HEK293 (cell line): ENCODE measurements at regions not wholly inside any gene's neighbourhood (a gene's known extent, or its start where the extent isn't known, plus 50 kb on each side); places are given as distances from the start of the nearest gene placed in this dataset.

Source experiments
- CTCF ChIA-PET: fragments of 350-600 bp; formaldehyde crosslinking; extraction: SDS; loops from one replicate; lab custom pipeline; 2021; ENCODE audit warnings: antibody characterized with exemption; lab: Yijun Ruan, JAX
- POLR2A ChIA-PET: fragments of 300-600 bp; formaldehyde crosslinking; extraction: SDS; loops from one replicate; lab custom pipeline; 2020; ENCODE audit warnings: antibody characterized with exemption, inconsistent platforms; lab: Yijun Ruan, JAX
- H3K27ac ChIP-seq: fragments of 200-500 bp; sonication (Bioruptor generic); 2 replicates; pipeline ENCODE4 v1.5.1; 2014; ENCODE audit warnings: low read depth, low read length, control low read depth, inconsistent platforms; ENCODE audit errors: extremely low read depth
- H3K36me3 ChIP-seq, 2 experiments: fragments of 200-500 bp in 1 of 2; sonication (Bioruptor generic) in 1 of 2; 1 replicate in 1 of 2; 2 replicates in 1 of 2; pipeline ENCODE4 v1.5.1; 2014 to 2017; ENCODE audit warnings: inconsistent platforms in 2 of 2, low read length in 2 of 2; ENCODE audit not compliant: control insufficient read depth in 2 of 2, insufficient read depth in 1 of 2
- H3K4me1 ChIP-seq: fragments of 200-500 bp; sonication (Bioruptor generic); 2 replicates; pipeline ENCODE4 v1.5.1; 2014; ENCODE audit warnings: mild to moderate bottlenecking, low read length, inconsistent platforms; ENCODE audit not compliant: control insufficient read depth, insufficient read depth
- H3K4me3 ChIP-seq: 2 replicates; pipeline ENCODE4 v1.5.1; 2011; ENCODE audit warnings: low read depth, mild to moderate bottlenecking, control low read depth, low read length, moderate library complexity
- H3K9me3 ChIP-seq: fragments of 200-500 bp; sonication (Bioruptor generic); 2 replicates; pipeline ENCODE4 v1.5.1; 2014; ENCODE audit warnings: low read depth, low read length, inconsistent platforms; ENCODE audit not compliant: control insufficient read depth, insufficient read depth
- BCL11B ChIP-seq: fragments of 450-650 bp; formaldehyde crosslinking; IDR thresholded peaks from 2 replicates; pipeline ENCODE4 v1.5.1; 2016; ENCODE audit warnings: low read depth, missing biosample characterization, missing genetic modification characterization
- EGR2 ChIP-seq: fragments of 450-650 bp; formaldehyde crosslinking; IDR thresholded peaks from 2 replicates; pipeline ENCODE4 v1.5.1; 2016; ENCODE audit warnings: low read depth, missing biosample characterization, missing genetic modification characterization
- GLIS1 ChIP-seq: fragments of 450-650 bp; formaldehyde crosslinking; IDR thresholded peaks from 2 replicates; pipeline ENCODE4 v1.5.1; 2016; ENCODE audit warnings: missing biosample characterization, missing genetic modification characterization
- MZF1 ChIP-seq: fragments of 450-650 bp; formaldehyde crosslinking; IDR thresholded peaks from 2 replicates; pipeline ENCODE4 v1.5.1; 2017; ENCODE audit warnings: missing biosample characterization, missing genetic modification characterization, borderline replicate concordance
- OSR2 ChIP-seq: fragments of 450-650 bp; formaldehyde crosslinking; IDR thresholded peaks from 2 replicates; pipeline ENCODE4 v1.5.1; 2016; ENCODE audit warnings: missing biosample characterization, missing genetic modification characterization
- RBAK ChIP-seq: fragments of 450-650 bp; formaldehyde crosslinking; IDR thresholded peaks from 2 replicates; pipeline ENCODE4 v1.5.1; 2016; ENCODE audit warnings: missing biosample characterization, missing genetic modification characterization
- SP7 ChIP-seq: fragments of 450-650 bp; formaldehyde crosslinking; IDR thresholded peaks from 2 replicates; pipeline ENCODE4 v1.5.1; 2016; ENCODE audit warnings: missing biosample characterization, missing genetic modification characterization
- TRIM28 ChIP-seq: IDR thresholded peaks from 2 replicates; pipeline ENCODE4 v1.6.1; 2011; ENCODE audit warnings: low read length, control low read depth, borderline replicate concordance
- ZBTB17 ChIP-seq: fragments of 450-650 bp; formaldehyde crosslinking; IDR thresholded peaks from 2 replicates; pipeline ENCODE4 v1.5.1; 2016; ENCODE audit warnings: missing biosample characterization, missing genetic modification characterization
- ZBTB8A ChIP-seq: fragments of 450-650 bp; formaldehyde crosslinking; IDR thresholded peaks from 2 replicates; pipeline ENCODE4 v1.5.1; 2016; ENCODE audit warnings: missing biosample characterization, missing genetic modification characterization
- ZNF132 ChIP-seq: fragments of 450-650 bp; formaldehyde crosslinking; IDR thresholded peaks from 2 replicates; pipeline ENCODE4 v1.5.1; 2017; ENCODE audit warnings: missing biosample characterization, missing genetic modification characterization, borderline replicate concordance
- ZNF175 ChIP-seq: fragments of 450-650 bp; formaldehyde crosslinking; IDR thresholded peaks from 2 replicates; pipeline ENCODE4 v1.5.1; 2016; ENCODE audit warnings: missing biosample characterization, missing genetic modification characterization
- ZNF223 ChIP-seq: fragments of 450-650 bp; formaldehyde crosslinking; IDR thresholded peaks from 2 replicates; pipeline ENCODE4 v1.5.1; 2016; ENCODE audit warnings: missing biosample characterization, missing genetic modification characterization
- ZNF24 ChIP-seq: fragments of 450-650 bp; formaldehyde crosslinking; IDR thresholded peaks from 2 replicates; pipeline ENCODE4 v1.5.1; 2016; ENCODE audit warnings: missing biosample characterization, missing genetic modification characterization
- ZNF274 ChIP-seq, 2 experiments: fragments of 200-500 bp in 1 of 2; fragments of 450-650 bp in 1 of 2; sonication (Bioruptor generic) in 1 of 2; formaldehyde crosslinking in 1 of 2; IDR thresholded peaks; 2 replicates each; pipeline versions ENCODE4 v1.5.1 to v1.6.1; 2014 to 2016; ENCODE audit warnings: borderline replicate concordance in 1 of 2, inconsistent platforms in 1 of 2, low read length in 1 of 2, missing biosample characterization in 1 of 2, missing genetic modification characterization in 1 of 2
- ZNF292 ChIP-seq: fragments of 450-650 bp; formaldehyde crosslinking; IDR thresholded peaks from 2 replicates; pipeline ENCODE4 v1.5.1; 2016; ENCODE audit warnings: low read depth, missing biosample characterization, missing genetic modification characterization, borderline replicate concordance
- ZNF350 ChIP-seq: fragments of 450-650 bp; formaldehyde crosslinking; IDR thresholded peaks from 2 replicates; pipeline ENCODE4 v1.5.0; 2017; ENCODE audit warnings: missing biosample characterization, mild to moderate bottlenecking, missing genetic modification characterization
- ZNF394 ChIP-seq: fragments of 450-650 bp; formaldehyde crosslinking; IDR thresholded peaks from 2 replicates; pipeline ENCODE4 v1.5.1; 2016; ENCODE audit warnings: missing biosample characterization, missing genetic modification characterization, mild to moderate bottlenecking, moderate library complexity, borderline replicate concordance
- ZNF555 ChIP-seq: fragments of 450-650 bp; formaldehyde crosslinking; conservative IDR thresholded peaks from 2 replicates; pipeline ENCODE4 v1.5.1; 2017; ENCODE audit warnings: missing biosample characterization, mild to moderate bottlenecking, missing genetic modification characterization, inconsistent platforms
- ZNF768 ChIP-seq: fragments of 450-650 bp; formaldehyde crosslinking; IDR thresholded peaks from 2 replicates; pipeline ENCODE4 v1.5.1; 2018; ENCODE audit warnings: missing biosample characterization, mild to moderate bottlenecking, missing genetic modification characterization
- TF ChIP-seq, protein P1 (sequence below): fragments of 450-650 bp; formaldehyde crosslinking; IDR thresholded peaks from 2 replicates; pipeline ENCODE4 v1.5.1; 2017; ENCODE audit warnings: missing biosample characterization, missing genetic modification characterization

DNA sequence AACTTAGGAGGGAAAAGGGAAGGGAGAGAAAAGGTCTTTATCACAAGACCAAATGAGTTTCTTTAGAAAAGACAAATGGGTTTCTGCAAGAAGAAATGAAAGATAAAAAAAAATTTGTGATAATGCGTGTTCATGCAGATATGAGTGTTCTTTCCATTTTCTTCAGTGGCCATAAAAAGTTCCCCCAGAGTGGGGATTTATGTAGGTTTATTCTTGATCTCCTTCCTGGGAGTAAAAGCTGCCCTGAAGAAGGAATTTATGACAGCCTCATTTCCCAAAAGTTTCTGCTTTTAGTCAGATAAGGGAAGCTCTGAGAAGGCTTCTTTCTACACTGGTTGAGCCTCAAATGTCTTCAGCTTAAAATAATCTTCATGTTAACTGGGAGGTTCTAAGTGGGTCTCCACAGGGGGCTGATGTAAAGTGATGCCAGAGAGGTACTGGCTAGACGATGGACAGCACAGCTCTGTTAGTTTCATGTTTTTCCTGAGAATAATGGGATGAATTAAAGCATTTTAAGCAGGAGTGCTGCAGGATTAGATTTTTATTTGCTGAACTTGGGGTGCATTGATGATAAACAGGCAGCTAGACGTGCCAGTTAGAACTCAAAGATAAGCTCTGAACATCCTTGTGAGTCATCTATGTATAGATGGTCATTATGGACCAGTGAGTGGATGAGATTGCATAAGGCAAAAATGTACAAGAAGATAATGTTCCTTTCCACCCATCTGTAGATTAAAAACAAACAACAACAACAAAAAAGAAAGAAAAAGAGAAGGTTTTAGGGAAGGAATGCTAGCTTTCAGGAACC is 65.6 kb upstream of the EPCAM start:
- TF ChIP-seq EGR2 (tag by site-specific recombination), result no peak
- no peak for TF ChIP-seq ZNF175 (tag by site-specific recombination)
- peak; percentile 34; the same call in 1 of the 2 replicates for TF ChIP-seq SP7 (tag by site-specific recombination)
- TF ChIP-seq MZF1 (tag by site-specific recombination), result peak; percentile 77; the same call in 1 of the 2 replicates
- TF ChIP-seq, protein P1, sequence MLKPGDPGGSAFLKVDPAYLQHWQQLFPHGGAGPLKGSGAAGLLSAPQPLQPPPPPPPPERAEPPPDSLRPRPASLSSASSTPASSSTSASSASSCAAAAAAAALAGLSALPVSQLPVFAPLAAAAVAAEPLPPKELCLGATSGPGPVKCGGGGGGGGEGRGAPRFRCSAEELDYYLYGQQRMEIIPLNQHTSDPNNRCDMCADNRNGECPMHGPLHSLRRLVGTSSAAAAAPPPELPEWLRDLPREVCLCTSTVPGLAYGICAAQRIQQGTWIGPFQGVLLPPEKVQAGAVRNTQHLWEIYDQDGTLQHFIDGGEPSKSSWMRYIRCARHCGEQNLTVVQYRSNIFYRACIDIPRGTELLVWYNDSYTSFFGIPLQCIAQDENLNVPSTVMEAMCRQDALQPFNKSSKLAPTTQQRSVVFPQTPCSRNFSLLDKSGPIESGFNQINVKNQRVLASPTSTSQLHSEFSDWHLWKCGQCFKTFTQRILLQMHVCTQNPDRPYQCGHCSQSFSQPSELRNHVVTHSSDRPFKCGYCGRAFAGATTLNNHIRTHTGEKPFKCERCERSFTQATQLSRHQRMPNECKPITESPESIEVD (tag by site-specific recombination), result peak; percentile 64
- TF ChIP-seq ZNF292 (tag by site-specific recombination), result no peak
- no peak for TF ChIP-seq ZBTB8A
- TF ChIP-seq ZBTB17 (tag by site-specific recombination), result peak; percentile 53; the same call in 1 of the 2 replicates
- no peak for TF ChIP-seq ZNF132 (tag by site-specific recombination)
- 0 out of 2 replicates have a peak, but pooled peaks have one; percentile 32 for TF ChIP-seq TRIM28
- TF ChIP-seq GLIS1 (tag by site-specific recombination), result peak; percentile 17; the same call in 1 of the 2 replicates
- TF ChIP-seq, all 188 proteins: peak for 6
- H3K36me3 ChIP-seq, result no peaks in the 10 kb centered on the region
- no peak overlapping the region for H3K4me3 ChIP-seq
- ChIA-PET POLR2A (interaction anchor here (0.7 to 1.3 kb wide), 2 partner anchors 12 to 131 kb away, joined by 3 read pairs; no protein-coding TSS in a partner anchor), CTCF (interaction anchor here (1.0 to 2.8 kb wide), 3 partner anchors 9 to 25 kb away, joined by 3 to 15 read pairs (median 5); no protein-coding TSS in a partner anchor)
- peaks cover 18% of the 10 kb centered on the region for H3K4me1 ChIP-seq
- no peak overlapping the region for H3K27ac ChIP-seq
- H3K9me3 ChIP-seq, result no peaks in the 10 kb centered on the region

DNA sequence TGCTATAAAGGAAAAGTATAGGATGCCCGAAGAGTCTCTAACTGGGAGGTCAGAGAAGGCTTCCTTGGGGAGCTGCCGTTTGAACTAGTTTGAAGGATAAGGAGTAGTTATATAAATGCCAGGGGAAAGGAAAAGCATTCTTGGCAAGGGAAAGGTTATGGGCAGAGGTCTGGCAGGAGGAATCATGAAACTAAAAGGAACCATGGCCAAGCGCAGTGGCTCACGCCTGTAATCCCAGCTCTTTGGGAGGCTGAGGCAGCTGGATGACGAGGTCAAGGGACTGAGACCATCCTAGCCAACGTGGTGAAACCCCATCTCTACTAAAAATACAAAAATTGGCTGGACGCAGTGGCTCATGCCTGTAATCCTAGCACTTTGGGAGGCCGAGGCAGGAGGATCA is 66.8 kb upstream of the EPCAM start:
- no peak overlapping the region for H3K27ac ChIP-seq
- no peaks in the 10 kb centered on the region for H3K36me3 ChIP-seq
- CTCF ChIA-PET, result interaction anchor here (0.6 to 2.0 kb wide), 2 partner anchors 11 to 218 kb away, joined by 3 to 5 read pairs; no protein-coding TSS in a partner anchor
- H3K4me3 ChIP-seq, result no peak overlapping the region
- no peaks in the 10 kb centered on the region for H3K9me3 ChIP-seq
- no peak for TF ChIP-seq ZNF24 (tag by site-specific recombination)
- TF ChIP-seq ZNF175 (tag by site-specific recombination), result no peak
- no peak for TF ChIP-seq ZNF350 (tag by site-specific recombination)
- no peak for TF ChIP-seq ZNF555 (tag by site-specific recombination)
- TF ChIP-seq ZNF223 (tag by site-specific recombination), result no peak
- TF ChIP-seq, all 188 proteins: peak for 0
- H3K4me1 ChIP-seq, result peaks cover 16% of the 10 kb centered on the region
- POLR2A ChIA-PET, result interaction anchor here (0.6 kb wide), 1 partner anchor 13 kb away, joined by 3 read pairs; no protein-coding TSS in a partner anchor

DNA sequence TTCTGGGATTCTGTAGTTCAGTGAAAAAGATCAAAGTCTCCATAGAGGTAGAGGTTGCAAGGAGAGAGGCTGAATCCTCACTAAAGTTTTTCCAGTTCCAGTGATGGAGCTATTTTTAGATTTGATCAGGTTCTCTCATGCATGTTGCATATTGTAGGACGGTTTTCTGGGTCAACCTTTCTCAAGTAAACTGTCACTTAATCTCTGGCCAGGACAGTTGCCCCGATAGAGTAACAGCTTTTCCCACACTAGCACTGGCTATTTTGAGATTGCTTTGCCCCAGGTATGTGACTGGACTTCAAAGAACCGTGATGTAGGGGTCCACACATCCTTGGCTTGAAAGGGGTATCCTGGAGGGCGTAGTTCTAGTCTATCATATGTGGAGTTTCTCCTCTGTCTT is 67.4 kb upstream of the EPCAM start:
- no peak overlapping the region for H3K27ac ChIP-seq
- peaks cover 12% of the 10 kb centered on the region; the same call in 1 of the 2 replicates for H3K4me1 ChIP-seq
- H3K9me3 ChIP-seq, result no peaks in the 10 kb centered on the region
- ChIA-PET POLR2A (no interaction called here), CTCF (interaction anchor here (0.6 to 1.3 kb wide), 4 partner anchors 11 to 217 kb away, joined by 3 to 6 read pairs (median 4); no protein-coding TSS in a partner anchor)
- TF ChIP-seq OSR2 (no peak), ZNF274 (IDR thresholded peaks at IDR 0.05; ENCODE audit: low read length) (no peak), ZNF274 (tag by site-specific recombination; IDR thresholded peaks at IDR 0.05; ENCODE audit: borderline replicate concordance) (no peak), ZNF768 (tag by site-specific recombination) (no peak), ZNF394 (tag by site-specific recombination) (no peak), RBAK (tag by site-specific recombination) (no peak), BCL11B (tag by site-specific recombination) (no peak)
- H3K36me3 ChIP-seq, result no peaks in the 10 kb centered on the region
- no peak overlapping the region for H3K4me3 ChIP-seq
